ENCODE measurements at regions not wholly inside any gene's neighbourhood (a gene's known extent, or its start where the extent isn't known, plus 50 kb on each side); places are given as distances from the start of the nearest gene placed in this dataset.

- no peak for TF ChIP-seq BACH2 (CRISPR knock-in tag; IDR thresholded peaks at IDR 0.05; ENCODE audit: borderline replicate concordance)
- TF ChIP-seq CSDC2 (CRISPR knock-in tag; IDR thresholded peaks at IDR 0.05), result no peak
- TF ChIP-seq OSR1 (CRISPR knock-in tag; IDR thresholded peaks at IDR 0.05), result no peak
Measured at GRCh38 chr6:41408982-41409381, 73.6 kb downstream of the NCR2 start.

Data from SK-N-SH treated with all-trans-retinoic acid at 6 μM for 48 hours (cell line).